HCT116 (cell line): ENCODE measurements at regions not wholly inside any gene's neighbourhood (a gene's known extent, or its start where the extent isn't known, plus 50 kb on each side); places are given as distances from the start of the nearest gene placed in this dataset.

ENCODE experiments used
- ATAC-seq: fragments of 200-7000 bp; cut with Tn5 transposase; 2 replicates; pipeline ENCODE4 v1.9.1; 2020; ENCODE audit warnings: mild to moderate bottlenecking, moderate library complexity
- BruUV-seq: library from RNA; stranded (reverse); fragments of 400-500 nt; replicated peaks from 2 replicates; lab custom pipeline; 2021; lab: Mats Ljungman, UMichigan
- CTCF ChIA-PET: fragments of 300-600 bp; sonication (Branson Sonifier 250); formaldehyde crosslinking; loops from one replicate; lab custom pipeline; 2021; ENCODE audit warnings: antibody characterized with exemption; lab: Charles Lee
- POLR2A ChIA-PET: fragments of 300-600, 350-600 bp; sonication (Branson Sonifier 250); formaldehyde crosslinking; loops from one replicate; lab custom pipeline; 2021; ENCODE audit warnings: antibody characterized with exemption; lab: Charles Lee
- RAD21 ChIA-PET, 2 experiments: fragments of 300-600 bp; sonication (Branson Sonifier 250); formaldehyde crosslinking; loops; one replicate each; lab custom pipeline; 2023; ENCODE audit warnings: low total read pairs in 2 of 2; ENCODE audit not compliant: uncharacterized antibody in 2 of 2, unreplicated experiment in 2 of 2, low non-redundant PET in 1 of 2; lab: Charles Lee
- DNase-seq: peaks from one replicate; pipeline ENCODE4 v3.0.0-alpha.2; 2010; ENCODE audit warnings: low read depth, low spot score
- H2AFZ ChIP-seq: fragments of 200-600 bp; shearing (Covaris generic), sonication (generic); 2 replicates; pipeline ENCODE4 v1.6.1; 2017; ENCODE audit warnings: low read depth, mixed run types, mixed read lengths, antibody characterized with exemption, low read length; ENCODE audit not compliant: poor library complexity, severe bottlenecking
- H3K27ac ChIP-seq: 2 replicates; pipeline ENCODE4 v1.5.1; 2012; ENCODE audit warnings: low read depth, low read length
- H3K27me3 ChIP-seq: fragments of 200-600 bp; sonication (generic); 2 replicates; pipeline ENCODE4 v1.6.1; 2016; ENCODE audit warnings: mixed run types, low read length, mixed read lengths; ENCODE audit not compliant: insufficient read depth
- H3K36me3 ChIP-seq, 2 experiments: fragments of 200-500 bp in 1 of 2; fragments of 200-600 bp in 1 of 2; sonication (Bioruptor generic) in 1 of 2; sonication (generic) in 1 of 2; 2 replicates each; pipeline versions ENCODE4 v1.5.1 to v1.6.1; 2014 to 2016; ENCODE audit warnings: low read length in 2 of 2, inconsistent platforms in 1 of 2, mixed read lengths in 1 of 2, mixed run types in 1 of 2; ENCODE audit not compliant: insufficient read depth in 2 of 2, control insufficient read depth in 1 of 2
- H3K4me1 ChIP-seq, 2 experiments: fragments of 200-600 bp in 1 of 2; sonication (generic) in 1 of 2; 2 replicates each; pipeline versions ENCODE4 v1.5.1 to v1.6.1; 2012 to 2017; ENCODE audit warnings: low read length in 2 of 2, inconsistent platforms in 1 of 2, mild to moderate bottlenecking in 1 of 2, mixed read lengths in 1 of 2, mixed run types in 1 of 2, moderate library complexity in 1 of 2; ENCODE audit not compliant: insufficient read depth in 2 of 2, control insufficient read depth in 1 of 2
- H3K4me2 ChIP-seq: fragments of 200-600 bp; sonication (generic); 2 replicates; pipeline ENCODE4 v1.6.1; 2017; ENCODE audit warnings: mixed run types, low read length, mixed read lengths
- H3K4me3 ChIP-seq, 2 experiments: fragments of 200-600 bp in 1 of 2; sonication (generic) in 1 of 2; replicated peaks in 1 of 2; 2 replicates each; pipeline ENCODE4 v1.5.1; 2011 to 2016; ENCODE audit warnings: low read length in 2 of 2, control low read depth in 1 of 2, low read depth in 1 of 2, mild to moderate bottlenecking in 1 of 2, mixed read lengths in 1 of 2, mixed run types in 1 of 2
- H3K79me2 ChIP-seq: fragments of 200-600 bp; sonication (generic); 2 replicates; pipeline ENCODE4 v1.6.1; 2017; ENCODE audit warnings: mild to moderate bottlenecking, mixed run types, low read length, moderate library complexity, mixed read lengths; ENCODE audit not compliant: insufficient read depth
- H3K9ac ChIP-seq: fragments of 200-600 bp; sonication (generic); 2 replicates; pipeline ENCODE4 v1.6.1; 2016; ENCODE audit warnings: low read length, mixed read lengths
- H3K9me2 ChIP-seq: fragments of 200-600 bp; sonication (generic), shearing (Covaris generic); 2 replicates; pipeline ENCODE4 v1.6.1; 2017; ENCODE audit warnings: mixed run types, mild to moderate bottlenecking, moderate library complexity; ENCODE audit not compliant: insufficient read depth
- H3K9me3 ChIP-seq, 2 experiments: fragments of 200-500 bp in 1 of 2; fragments of 200-600 bp in 1 of 2; sonication (Bioruptor generic) in 1 of 2; sonication (generic) in 1 of 2; 2 replicates each; pipeline ENCODE4 v1.6.1; 2014 to 2017; ENCODE audit warnings: low read length in 2 of 2, mixed read lengths in 2 of 2, inconsistent platforms in 1 of 2, low read depth in 1 of 2, mild to moderate bottlenecking in 1 of 2, mixed run types in 1 of 2, moderate library complexity in 1 of 2; ENCODE audit not compliant: control insufficient read depth in 1 of 2, insufficient read depth in 1 of 2
- H4K20me1 ChIP-seq: fragments of 200-600 bp; sonication (generic), shearing (Covaris generic); 2 replicates; pipeline ENCODE4 v1.6.1; 2017; ENCODE audit warnings: mixed run types, mild to moderate bottlenecking, moderate library complexity; ENCODE audit not compliant: insufficient read depth
- CBX3 ChIP-seq: IDR thresholded peaks from 2 replicates; pipeline ENCODE4 v1.6.1; 2012; ENCODE audit warnings: low read depth
- EGR1 ChIP-seq: IDR thresholded peaks from 2 replicates; pipeline ENCODE4 v1.6.1; 2012; ENCODE audit warnings: low read depth
- ELF1 ChIP-seq: IDR thresholded peaks from 2 replicates; pipeline ENCODE4 v1.6.1; 2012; ENCODE audit warnings: low read depth, borderline replicate concordance
- EZH2 ChIP-seq: fragments of 200-600 bp; sonication (generic); IDR thresholded peaks from 2 replicates; pipeline ENCODE4 v1.6.1; 2017; ENCODE audit warnings: antibody characterized with exemption, mixed run types
- EZH2phosphoT487 ChIP-seq: fragments of 200-600 bp; IDR thresholded peaks from 2 replicates; pipeline ENCODE4 v1.6.1; 2018; ENCODE audit warnings: antibody characterized with exemption, borderline replicate concordance
- FOSL1 ChIP-seq: IDR thresholded peaks from 2 replicates; pipeline ENCODE4 v1.6.1; 2012; ENCODE audit warnings: low read depth
- POLR2A ChIP-seq: IDR thresholded peaks from 2 replicates; pipeline ENCODE4 v1.7.0; 2011; ENCODE audit warnings: borderline replicate concordance; ENCODE audit not compliant: insufficient read depth, insufficient read length; ENCODE audit errors: extremely low read depth
- ZFX ChIP-seq: fragments of 450-650 bp; IDR thresholded peaks from 2 replicates; pipeline ENCODE4 v1.6.1; 2017
- intact Hi-C: fragments of 100-400 bp; cut with micrococcal nuclease; formaldehyde crosslinking; loops from 2 replicates; pipeline ENCODE4 v1.10.0; 2022
- TF ChIP-seq, protein P1 (sequence below), 3 experiments: fragments of 200-600 bp in 1 of 3; sonication (generic) in 1 of 3; IDR thresholded peaks in 2 of 3; conservative IDR thresholded peaks in 1 of 3; 2 replicates each; pipeline ENCODE4 v1.5.1; 2012 to 2017; ENCODE audit warnings: low read depth in 2 of 3, low read length in 2 of 3, antibody characterized with exemption in 1 of 3, borderline replicate concordance in 1 of 3, control low read depth in 1 of 3, mild to moderate bottlenecking in 1 of 3, mixed read lengths in 1 of 3, mixed run types in 1 of 3, moderate library complexity in 1 of 3; ENCODE audit not compliant: insufficient read depth in 1 of 3
- TF ChIP-seq, protein P2 (sequence below): IDR thresholded peaks from 2 replicates; pipeline ENCODE4 v1.6.1; 2012
- TF ChIP-seq, protein P3 (sequence below): IDR thresholded peaks from 2 replicates; pipeline ENCODE4 v1.6.1; 2011; ENCODE audit warnings: mild to moderate bottlenecking, low read length, moderate library complexity; ENCODE audit not compliant: insufficient replicate concordance; ENCODE audit errors: extremely low read depth

DNA sequence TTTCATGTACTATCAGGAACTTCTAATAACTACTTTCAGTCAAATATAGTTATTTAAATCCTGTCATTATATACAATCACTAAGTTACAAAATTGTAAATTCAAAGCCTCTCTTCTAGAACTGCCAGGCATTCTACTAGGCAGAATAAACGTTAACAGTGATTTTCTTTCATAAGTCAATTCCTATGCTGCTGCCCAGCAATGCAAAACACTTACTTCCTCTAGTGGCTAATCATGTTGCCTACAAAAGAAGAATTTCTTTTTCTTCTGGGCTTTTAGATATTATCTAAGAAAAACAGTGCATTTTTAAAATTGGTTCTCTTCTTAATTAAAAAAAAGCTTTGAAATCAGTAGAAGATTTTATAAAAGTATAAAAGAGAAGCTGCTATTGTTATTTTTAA is 509.8 kb upstream of the ADAMTS5 start:
- H2AFZ ChIP-seq = no peak overlapping the region
- no peak overlapping the region for H3K4me2 ChIP-seq
- H3K4me3 ChIP-seq = no peak overlapping the region
- DNase-seq (no peak), ATAC-seq (no peak)
- no peak overlapping the region for H3K27ac ChIP-seq
- no peaks in the 10 kb centered on the region for H3K9me2 ChIP-seq
- TF ChIP-seq EGR1 = no peak
- no peak for TF ChIP-seq POLR2A
- TF ChIP-seq CBX3 = no peak
- no peak for TF ChIP-seq EZH2
- TF ChIP-seq, protein P1, sequence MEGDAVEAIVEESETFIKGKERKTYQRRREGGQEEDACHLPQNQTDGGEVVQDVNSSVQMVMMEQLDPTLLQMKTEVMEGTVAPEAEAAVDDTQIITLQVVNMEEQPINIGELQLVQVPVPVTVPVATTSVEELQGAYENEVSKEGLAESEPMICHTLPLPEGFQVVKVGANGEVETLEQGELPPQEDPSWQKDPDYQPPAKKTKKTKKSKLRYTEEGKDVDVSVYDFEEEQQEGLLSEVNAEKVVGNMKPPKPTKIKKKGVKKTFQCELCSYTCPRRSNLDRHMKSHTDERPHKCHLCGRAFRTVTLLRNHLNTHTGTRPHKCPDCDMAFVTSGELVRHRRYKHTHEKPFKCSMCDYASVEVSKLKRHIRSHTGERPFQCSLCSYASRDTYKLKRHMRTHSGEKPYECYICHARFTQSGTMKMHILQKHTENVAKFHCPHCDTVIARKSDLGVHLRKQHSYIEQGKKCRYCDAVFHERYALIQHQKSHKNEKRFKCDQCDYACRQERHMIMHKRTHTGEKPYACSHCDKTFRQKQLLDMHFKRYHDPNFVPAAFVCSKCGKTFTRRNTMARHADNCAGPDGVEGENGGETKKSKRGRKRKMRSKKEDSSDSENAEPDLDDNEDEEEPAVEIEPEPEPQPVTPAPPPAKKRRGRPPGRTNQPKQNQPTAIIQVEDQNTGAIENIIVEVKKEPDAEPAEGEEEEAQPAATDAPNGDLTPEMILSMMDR (IDR thresholded peaks at IDR 0.05 in 2 of 3, conservative IDR thresholded peaks at IDR 0.05 in 1 of 3; ENCODE audit: borderline replicate concordance in 1 of 3, insufficient read depth in 1 of 3, low read depth in 2 of 3, low read length in 2 of 3) = no peak
- TF ChIP-seq, protein P2, sequence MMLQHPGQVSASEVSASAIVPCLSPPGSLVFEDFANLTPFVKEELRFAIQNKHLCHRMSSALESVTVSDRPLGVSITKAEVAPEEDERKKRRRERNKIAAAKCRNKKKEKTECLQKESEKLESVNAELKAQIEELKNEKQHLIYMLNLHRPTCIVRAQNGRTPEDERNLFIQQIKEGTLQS = no peak
- no peak for TF ChIP-seq ZFX
- TF ChIP-seq EZH2phosphoT487 = no peak
- TF ChIP-seq FOSL1 = no peak
- TF ChIP-seq, protein P3, sequence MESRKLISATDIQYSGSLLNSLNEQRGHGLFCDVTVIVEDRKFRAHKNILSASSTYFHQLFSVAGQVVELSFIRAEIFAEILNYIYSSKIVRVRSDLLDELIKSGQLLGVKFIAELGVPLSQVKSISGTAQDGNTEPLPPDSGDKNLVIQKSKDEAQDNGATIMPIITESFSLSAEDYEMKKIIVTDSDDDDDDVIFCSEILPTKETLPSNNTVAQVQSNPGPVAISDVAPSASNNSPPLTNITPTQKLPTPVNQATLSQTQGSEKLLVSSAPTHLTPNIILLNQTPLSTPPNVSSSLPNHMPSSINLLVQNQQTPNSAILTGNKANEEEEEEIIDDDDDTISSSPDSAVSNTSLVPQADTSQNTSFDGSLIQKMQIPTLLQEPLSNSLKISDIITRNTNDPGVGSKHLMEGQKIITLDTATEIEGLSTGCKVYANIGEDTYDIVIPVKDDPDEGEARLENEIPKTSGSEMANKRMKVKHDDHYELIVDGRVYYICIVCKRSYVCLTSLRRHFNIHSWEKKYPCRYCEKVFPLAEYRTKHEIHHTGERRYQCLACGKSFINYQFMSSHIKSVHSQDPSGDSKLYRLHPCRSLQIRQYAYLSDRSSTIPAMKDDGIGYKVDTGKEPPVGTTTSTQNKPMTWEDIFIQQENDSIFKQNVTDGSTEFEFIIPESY = no peak
- TF ChIP-seq ELF1 = no peak
- no peaks in the 10 kb centered on the region for H3K36me3 ChIP-seq
- intact Hi-C loops = no loop called here
- H3K79me2 ChIP-seq = no peaks in the 10 kb centered on the region
- H3K27me3 ChIP-seq = no peaks in the 10 kb centered on the region
- peaks cover 18 to 35% of the 10 kb centered on the region in 2 experiments; a peak in 2 of 4 replicates for H3K9me3 ChIP-seq
- no TSS peak for BruUV-seq
- no peaks in the 10 kb centered on the region for H4K20me1 ChIP-seq
- H3K4me1 ChIP-seq = no peaks in the 10 kb centered on the region
- no peak overlapping the region for H3K9ac ChIP-seq
- ChIA-PET CTCF (no interaction called here), POLR2A (no interaction called here), RAD21 (no interaction called here)
